Dendritic cell treated with granulocyte-macrophage colony-stimulating factor and Interleukin-4, amounts not matched to agents 40 ng/mL and 50 ng/mL, for 4 days (primary cell): ENCODE measurements at regions not wholly inside any gene's neighbourhood (a gene's known extent, or its start where the extent isn't known, plus 50 kb on each side); places are given as distances from the start of the nearest gene placed in this dataset.

Source experiments
- H3K27ac Mint-ChIP-seq: one replicate; pipeline ENCODE4 v1.8.0; 2022; ENCODE audit warnings: mild to moderate bottlenecking, mixed read lengths
- H3K27me3 Mint-ChIP-seq: one replicate; pipeline ENCODE4 v1.8.0; 2022; ENCODE audit warnings: mild to moderate bottlenecking, mixed read lengths
- H3K36me3 Mint-ChIP-seq: one replicate; pipeline ENCODE4 v1.8.0; 2022; ENCODE audit warnings: low read depth, mixed read lengths
- H3K4me1 Mint-ChIP-seq: one replicate; pipeline ENCODE4 v1.8.0; 2022; ENCODE audit warnings: low read depth, mixed read lengths
- H3K4me3 Mint-ChIP-seq: one replicate; pipeline ENCODE4 v1.8.0; 2022; ENCODE audit warnings: mild to moderate bottlenecking, moderate library complexity, mixed read lengths
- H3K9me3 Mint-ChIP-seq: one replicate; pipeline ENCODE4 v1.8.0; 2022; ENCODE audit warnings: mixed read lengths
- intact Hi-C: fragments of 100-400 bp; cut with micrococcal nuclease; formaldehyde crosslinking; loops from one replicate; pipeline ENCODE4 v1.15.0; 2022

DNA sequence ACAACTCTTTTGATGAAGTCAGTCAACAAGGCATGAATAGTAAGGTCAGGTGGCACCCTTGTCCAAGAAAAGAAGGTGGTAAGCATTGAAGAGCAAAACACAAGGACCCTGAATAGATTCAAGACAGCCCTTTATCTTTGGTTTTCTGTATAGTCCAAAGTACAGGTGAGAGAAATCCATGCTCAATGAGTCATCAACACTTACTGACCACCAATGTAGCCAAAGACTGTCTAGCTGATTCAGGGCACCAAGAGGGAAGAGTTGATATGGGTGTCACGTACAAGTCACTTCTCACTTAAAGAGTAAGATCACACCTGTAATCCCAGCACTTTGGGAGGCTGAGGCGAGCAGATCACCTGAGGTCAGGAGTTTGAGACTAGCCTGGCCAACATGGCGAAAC lies 528.3 kb downstream of the CD83 start:
- Mint-ChIP-seq H3K36me3 (no peaks in the 10 kb centered on the region), H3K9me3 (no peaks in the 10 kb centered on the region), H3K4me1 (peaks cover 8% of the 10 kb centered on the region), H3K27ac (no peak overlapping the region), H3K27me3 (no peaks in the 10 kb centered on the region), H3K4me3 (no peak overlapping the region)
- intact Hi-C loops = no loop called here

DNA sequence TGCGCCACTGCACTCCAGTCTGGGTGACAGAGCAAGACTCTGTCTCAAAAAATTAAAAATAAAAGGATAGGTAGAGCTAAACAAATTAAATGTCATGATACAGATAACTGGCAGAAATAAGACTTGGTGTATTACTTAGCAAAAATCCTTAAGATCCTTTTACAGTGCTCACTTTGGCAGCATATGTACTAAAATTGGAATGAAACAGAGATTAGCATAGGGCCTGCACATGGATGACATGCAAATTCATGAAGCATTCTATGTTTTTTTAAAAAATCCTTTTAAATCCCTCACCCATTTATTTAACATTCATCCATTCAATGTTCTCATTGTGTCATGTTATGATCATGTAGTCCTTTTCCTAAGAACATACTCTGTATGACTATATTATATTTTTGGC lies 528.8 kb downstream of the CD83 start:
- intact Hi-C loops = no loop called here
- no peak overlapping the region for H3K4me3 Mint-ChIP-seq
- no peak overlapping the region for H3K27ac Mint-ChIP-seq
- H3K9me3 Mint-ChIP-seq = no peaks in the 10 kb centered on the region
- no peaks in the 10 kb centered on the region for H3K27me3 Mint-ChIP-seq
- H3K36me3 Mint-ChIP-seq = no peaks in the 10 kb centered on the region
- peaks cover 5% of the 10 kb centered on the region for H3K4me1 Mint-ChIP-seq

GRCh38 chr6:14647357-14647756 lies 529.8 kb downstream of the CD83 start:
- Mint-ChIP-seq H3K36me3 (no peaks in the 10 kb centered on the region), H3K4me1 (no peaks in the 10 kb centered on the region), H3K27ac (no peak overlapping the region), H3K4me3 (no peak overlapping the region), H3K9me3 (no peaks in the 10 kb centered on the region), H3K27me3 (no peaks in the 10 kb centered on the region)
- intact Hi-C loops = no loop called here

DNA sequence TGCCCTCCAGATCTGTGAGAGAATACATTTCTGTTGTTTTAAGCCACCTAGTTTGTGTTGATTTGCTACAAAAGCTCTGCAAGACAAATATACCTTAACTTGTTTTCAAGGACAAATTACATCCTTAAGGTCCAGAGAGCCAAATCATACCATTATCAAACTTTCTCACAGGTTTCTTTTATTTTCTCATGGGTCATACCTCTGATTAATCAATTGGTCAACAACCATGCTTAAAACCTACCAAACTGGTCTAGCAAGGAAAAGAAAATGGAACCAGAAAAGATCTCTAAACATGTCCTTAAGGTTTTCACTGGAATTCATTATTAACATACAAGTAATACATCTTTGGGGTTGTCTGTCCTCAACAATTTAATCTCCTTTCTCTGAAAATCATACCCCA lies 535.0 kb downstream of the CD83 start:
- peaks cover 1% of the 10 kb centered on the region for H3K27me3 Mint-ChIP-seq

DNA sequence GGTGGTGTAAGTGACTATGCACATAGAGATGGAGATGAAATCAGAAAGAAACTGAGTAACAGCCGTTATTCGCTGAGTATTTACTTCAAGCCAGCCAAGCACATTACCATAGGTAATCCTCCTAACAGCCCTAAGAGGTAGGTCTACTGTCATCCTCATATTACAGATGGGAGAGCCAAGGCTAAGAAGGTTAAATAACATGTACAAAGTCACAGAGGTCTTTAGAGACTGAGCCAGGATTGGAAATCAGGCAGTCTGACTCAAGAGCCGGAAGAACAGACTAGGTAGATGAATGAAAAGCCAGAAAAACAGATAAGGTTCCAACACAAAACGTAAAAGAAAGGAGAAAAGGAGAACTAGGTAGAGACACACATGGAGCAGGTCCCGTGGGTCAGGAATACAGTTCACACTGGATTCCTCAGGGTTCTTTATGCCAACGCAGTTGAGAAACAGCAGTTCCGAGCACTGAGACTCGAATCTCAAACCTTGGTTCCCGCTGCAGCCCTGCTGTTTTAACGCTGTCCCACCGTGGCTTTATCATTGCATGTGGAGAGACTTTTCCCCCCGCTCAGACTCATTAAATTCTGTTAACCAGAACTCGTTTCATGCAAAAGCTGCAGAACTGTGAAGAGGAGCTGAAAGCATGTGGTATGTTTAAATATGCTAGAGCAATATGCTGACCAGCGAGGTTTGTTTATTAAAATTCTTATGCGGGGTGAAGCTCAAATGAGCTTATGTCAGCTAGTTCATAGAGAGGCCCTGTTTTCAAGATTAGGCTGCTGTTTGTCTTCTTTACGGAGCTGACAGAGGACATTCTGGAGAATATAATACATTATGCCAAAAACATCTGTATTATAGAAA lies 537.9 kb downstream of the CD83 start:
- Mint-ChIP-seq H3K27me3 (peaks cover 6% of the 10 kb centered on the region), H3K27ac (no peak overlapping the region), H3K4me1 (peaks cover 32% of the 10 kb centered on the region), H3K4me3 (no peak overlapping the region), H3K9me3 (no peaks in the 10 kb centered on the region), H3K36me3 (no peaks in the 10 kb centered on the region)
- intact Hi-C loops = no loop called here

More for the DNA sequence above, 535.0 kb downstream of the CD83 start:
- Mint-ChIP-seq H3K27ac (no peak overlapping the region), H3K36me3 (no peaks in the 10 kb centered on the region), H3K4me3 (no peak overlapping the region), H3K4me1 (peaks cover 21% of the 10 kb centered on the region), H3K9me3 (no peaks in the 10 kb centered on the region)
- intact Hi-C loops = no loop called here

DNA sequence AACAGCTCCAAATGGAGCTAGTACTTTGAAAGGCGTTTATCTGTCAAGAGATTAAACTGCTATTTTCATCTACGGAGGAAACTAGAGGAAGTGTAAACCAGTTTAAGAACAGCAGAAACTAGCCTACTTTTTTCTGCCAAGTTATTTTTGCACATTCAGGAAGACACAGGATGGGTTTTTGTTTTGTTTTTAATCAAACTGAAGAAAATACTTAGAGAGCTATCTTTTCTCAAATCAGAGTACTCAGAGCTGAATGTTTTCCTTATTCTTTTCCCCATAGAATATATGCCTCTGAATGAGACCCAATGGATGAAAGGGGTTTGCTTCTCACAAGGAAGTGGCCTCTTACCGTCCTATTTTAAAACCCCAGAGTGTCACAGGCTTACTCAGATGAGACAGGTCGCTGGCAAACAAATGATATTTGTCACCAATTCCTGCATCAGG lies 538.5 kb downstream of the CD83 start:
- Mint-ChIP-seq H3K36me3 (no peaks in the 10 kb centered on the region), H3K4me3 (no peak overlapping the region), H3K27ac (no peak overlapping the region), H3K9me3 (no peaks in the 10 kb centered on the region), H3K27me3 (peaks cover 6% of the 10 kb centered on the region), H3K4me1 (peaks cover 32% of the 10 kb centered on the region)
- intact Hi-C loops = no loop called here

DNA sequence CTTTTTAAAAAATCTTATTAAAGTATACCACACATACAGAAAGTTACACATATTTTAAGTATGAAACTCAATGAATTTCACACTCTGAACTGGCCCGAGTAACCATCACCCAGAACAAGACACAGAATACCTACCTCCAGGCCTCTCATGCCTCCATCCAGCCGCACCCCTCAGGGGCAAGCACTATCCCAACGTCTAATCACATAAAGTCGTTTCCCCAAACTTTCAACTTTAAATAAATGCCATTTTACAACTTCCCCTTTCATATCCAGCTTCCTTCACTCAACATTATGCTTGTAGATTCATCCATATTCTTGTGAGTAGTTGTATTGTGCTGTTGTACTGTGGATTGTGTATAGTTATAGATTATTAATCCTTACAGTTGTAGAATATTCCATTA lies 539.1 kb downstream of the CD83 start:
- peaks cover 32% of the 10 kb centered on the region for H3K4me1 Mint-ChIP-seq
- intact Hi-C loops = no loop called here
- no peaks in the 10 kb centered on the region for H3K36me3 Mint-ChIP-seq
- H3K27ac Mint-ChIP-seq = peak overlapping the region; percentile 41
- H3K4me3 Mint-ChIP-seq = no peak overlapping the region
- peaks cover 6% of the 10 kb centered on the region for H3K27me3 Mint-ChIP-seq
- H3K9me3 Mint-ChIP-seq = no peaks in the 10 kb centered on the region

GRCh38 chr6:14658030-14658429 lies 540.5 kb downstream of the CD83 start:
- no peak overlapping the region for H3K4me3 Mint-ChIP-seq
- no peaks in the 10 kb centered on the region for H3K36me3 Mint-ChIP-seq
- H3K9me3 Mint-ChIP-seq = no peaks in the 10 kb centered on the region
- no peak overlapping the region for H3K27ac Mint-ChIP-seq
- intact Hi-C loops = no loop called here
- peaks cover 32% of the 10 kb centered on the region for H3K4me1 Mint-ChIP-seq
- peaks cover 6% of the 10 kb centered on the region for H3K27me3 Mint-ChIP-seq

DNA sequence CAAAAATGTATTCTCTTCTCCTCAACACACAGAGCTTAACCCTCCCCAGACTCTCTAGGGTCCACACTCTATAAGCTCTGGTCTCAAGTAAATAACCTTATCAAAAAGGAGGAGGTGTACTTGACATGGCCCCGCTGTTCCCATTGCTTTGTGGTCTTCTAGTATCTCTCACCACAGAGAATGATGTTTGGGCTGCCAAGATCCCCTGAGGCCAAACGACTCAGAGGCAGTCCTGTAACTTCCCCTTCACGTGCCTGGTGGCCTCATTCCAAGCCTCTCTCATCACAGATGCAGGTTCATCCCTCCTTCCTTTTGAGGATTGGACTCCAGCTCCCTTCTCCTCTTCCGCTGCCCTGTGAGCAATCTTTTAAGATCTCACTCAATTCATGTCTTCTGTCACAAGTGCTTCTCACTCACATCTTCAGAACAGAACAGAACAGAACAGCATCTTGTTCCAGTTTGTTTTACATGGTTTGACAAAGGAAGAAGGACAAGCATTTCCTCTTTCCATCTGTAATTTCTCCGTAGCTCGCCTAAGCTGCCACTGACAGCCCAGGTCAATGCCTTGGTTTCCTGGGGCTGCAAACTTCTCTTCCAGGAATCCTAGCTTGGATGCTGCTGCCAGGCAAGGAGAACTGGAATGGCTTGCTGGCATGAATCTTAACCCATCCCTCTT lies 541.5 kb downstream of the CD83 start:
- Mint-ChIP-seq H3K27ac (peak overlapping the region; percentile 57), H3K9me3 (no peaks in the 10 kb centered on the region), H3K4me3 (no peak overlapping the region), H3K36me3 (no peaks in the 10 kb centered on the region), H3K27me3 (peaks cover 6% of the 10 kb centered on the region), H3K4me1 (peaks cover 35% of the 10 kb centered on the region)
- intact Hi-C loops = no loop called here

DNA sequence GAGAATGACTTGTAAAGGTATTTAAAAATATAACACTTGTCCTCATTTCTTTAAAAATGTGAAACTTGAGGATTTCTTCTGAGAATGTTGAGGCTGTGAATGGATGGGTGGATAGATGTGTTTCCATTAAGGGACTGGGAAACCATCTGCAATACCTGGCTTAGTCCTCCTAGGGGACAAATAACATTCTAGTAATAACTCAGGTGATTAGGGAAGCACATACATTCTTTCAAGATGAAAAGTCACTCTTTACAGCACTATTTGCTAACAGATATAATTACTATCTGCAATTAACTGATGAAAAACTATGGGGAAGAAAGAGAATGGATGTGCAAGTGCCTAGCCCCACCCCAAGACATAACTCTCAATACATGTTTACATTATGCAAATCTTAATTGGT lies 542.3 kb downstream of the CD83 start:
- Mint-ChIP-seq H3K27me3 (peaks cover 6% of the 10 kb centered on the region), H3K4me1 (peaks cover 44% of the 10 kb centered on the region), H3K4me3 (no peak overlapping the region), H3K36me3 (no peaks in the 10 kb centered on the region), H3K9me3 (no peaks in the 10 kb centered on the region), H3K27ac (no peak overlapping the region)
- intact Hi-C loops = no loop called here

DNA sequence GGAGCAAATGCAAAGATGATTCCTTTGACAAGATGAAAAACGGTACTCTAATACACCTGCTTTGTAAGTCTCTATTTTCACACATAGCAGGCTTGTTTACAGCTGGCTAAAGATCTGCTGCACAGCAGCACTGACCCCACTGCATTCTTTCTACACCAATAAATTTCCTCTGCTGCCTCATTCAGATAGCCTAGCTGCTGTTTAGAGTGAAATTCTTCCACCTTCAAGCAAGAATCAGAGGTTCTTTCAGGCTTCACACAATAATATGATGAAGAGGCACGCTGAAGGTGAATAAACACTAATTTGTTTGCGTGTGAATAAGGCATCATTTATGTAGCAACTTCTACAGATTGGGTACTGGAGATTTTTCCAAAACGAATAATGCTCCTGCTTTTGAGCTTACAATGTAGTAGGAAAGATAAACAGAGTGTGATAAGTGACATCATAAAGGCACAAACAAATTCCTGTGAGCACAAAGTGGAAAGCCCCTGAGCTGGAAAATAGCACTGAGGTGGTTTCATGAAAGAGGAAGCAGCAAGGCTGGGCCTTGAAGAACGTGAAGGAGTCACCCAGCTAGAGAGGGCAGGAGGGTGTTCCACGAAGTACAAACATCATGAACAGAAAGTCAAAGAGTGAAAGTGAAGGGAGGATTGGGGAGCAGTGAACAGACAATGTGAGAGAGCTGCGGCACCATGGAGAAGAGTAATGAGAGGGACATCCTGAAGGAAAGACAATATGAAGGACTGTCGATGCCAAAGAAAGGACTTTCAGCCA lies 543.4 kb downstream of the CD83 start:
- Mint-ChIP-seq H3K4me1 (peaks cover 42% of the 10 kb centered on the region), H3K36me3 (no peaks in the 10 kb centered on the region), H3K27me3 (peaks cover 4% of the 10 kb centered on the region), H3K9me3 (no peaks in the 10 kb centered on the region), H3K4me3 (no peak overlapping the region), H3K27ac (no peak overlapping the region)
- intact Hi-C loops = no loop called here

GRCh38 chr6:14661691-14662090 lies 544.1 kb downstream of the CD83 start:
- Mint-ChIP-seq H3K36me3 (no peaks in the 10 kb centered on the region), H3K27me3 (peaks cover 4% of the 10 kb centered on the region), H3K4me1 (peaks cover 40% of the 10 kb centered on the region), H3K9me3 (no peaks in the 10 kb centered on the region), H3K27ac (no peak overlapping the region), H3K4me3 (no peak overlapping the region)
- intact Hi-C loops = no loop called here

GRCh38 chr6:14664112-14664601 lies 546.6 kb downstream of the CD83 start:
- Mint-ChIP-seq H3K27me3 (no peaks in the 10 kb centered on the region), H3K4me3 (no peak overlapping the region), H3K36me3 (no peaks in the 10 kb centered on the region), H3K9me3 (no peaks in the 10 kb centered on the region), H3K4me1 (peaks cover 31% of the 10 kb centered on the region), H3K27ac (peak overlapping the region; percentile 55)
- intact Hi-C loops = no loop called here
